ENCODE measurements at regions not wholly inside any gene's neighbourhood (a gene's known extent, or its start where the extent isn't known, plus 50 kb on each side); places are given as distances from the start of the nearest gene placed in this dataset.
A peak's percentile ranks its signal among the peaks of the same experiment; 100 is the strongest.

- TF ChIP-seq RAD21 (IDR thresholded peaks at IDR 0.05; ENCODE audit: low read depth) (peak; percentile 28; the same call in 1 of the 2 replicates), YY1 (IDR thresholded peaks at IDR 0.05; ENCODE audit: low read depth) (no peak)
Measured at GRCh38 chr7:145848691-145849090, 267.9 kb upstream of the CNTNAP2 start.

GRCh38 chr7:145845345-145845744 lies 271.3 kb upstream of the CNTNAP2 start:
- TF ChIP-seq CEBPB (IDR thresholded peaks at IDR 0.05), result no peak
- TF ChIP-seq NFIC (IDR thresholded peaks at IDR 0.05), result no peak
- no peak for TF ChIP-seq RAD21 (IDR thresholded peaks at IDR 0.05; ENCODE audit: low read depth)
- no peak for TF ChIP-seq YY1 (IDR thresholded peaks at IDR 0.05; ENCODE audit: low read depth)
- no peak for TF ChIP-seq TEAD4 (IDR thresholded peaks at IDR 0.05)
- TF ChIP-seq MAX (IDR thresholded peaks at IDR 0.05), result no peak
- no peak for TF ChIP-seq USF1 (IDR thresholded peaks at IDR 0.05)
- no peak for TF ChIP-seq REST (IDR thresholded peaks at IDR 0.05; ENCODE audit: low read depth)
- no peak for TF ChIP-seq EP300 (IDR thresholded peaks at IDR 0.05; ENCODE audit: borderline replicate concordance)
- TF ChIP-seq TAF1 (IDR thresholded peaks at IDR 0.05; ENCODE audit: low read depth), result no peak
- no peak for TF ChIP-seq EGR1 (IDR thresholded peaks at IDR 0.05)
- no peak for TF ChIP-seq ZBTB7A (IDR thresholded peaks at IDR 0.05; ENCODE audit: low read depth)
- no peak for TF ChIP-seq CREB1 (IDR thresholded peaks at IDR 0.05; ENCODE audit: low read depth)
- TF ChIP-seq TCF12 (IDR thresholded peaks at IDR 0.05; ENCODE audit: low read depth), result no peak
- TF ChIP-seq FOXM1 (IDR thresholded peaks at IDR 0.05; ENCODE audit: borderline replicate concordance, low read depth), result no peak

GRCh38 chr7:145839814-145840213 lies 276.8 kb upstream of the CNTNAP2 start:
- no peak for TF ChIP-seq EP300 (IDR thresholded peaks at IDR 0.05; ENCODE audit: borderline replicate concordance)
- no peak for TF ChIP-seq TCF12 (IDR thresholded peaks at IDR 0.05; ENCODE audit: low read depth)
- no peak for TF ChIP-seq USF1 (IDR thresholded peaks at IDR 0.05)
- no peak for TF ChIP-seq NFIC (IDR thresholded peaks at IDR 0.05)
- no peak for TF ChIP-seq TEAD4 (IDR thresholded peaks at IDR 0.05)
- no peak for TF ChIP-seq EGR1 (IDR thresholded peaks at IDR 0.05)
- no peak for TF ChIP-seq FOXM1 (IDR thresholded peaks at IDR 0.05; ENCODE audit: borderline replicate concordance, low read depth)
- TF ChIP-seq REST (IDR thresholded peaks at IDR 0.05; ENCODE audit: low read depth), result no peak
- TF ChIP-seq MAX (IDR thresholded peaks at IDR 0.05), result no peak
- TF ChIP-seq CREB1 (IDR thresholded peaks at IDR 0.05; ENCODE audit: low read depth), result no peak
- no peak for TF ChIP-seq RAD21 (IDR thresholded peaks at IDR 0.05; ENCODE audit: low read depth)
- no peak for TF ChIP-seq ZBTB7A (IDR thresholded peaks at IDR 0.05; ENCODE audit: low read depth)
- no peak for TF ChIP-seq YY1 (IDR thresholded peaks at IDR 0.05; ENCODE audit: low read depth)
- TF ChIP-seq TAF1 (IDR thresholded peaks at IDR 0.05; ENCODE audit: low read depth), result no peak
- TF ChIP-seq CEBPB (IDR thresholded peaks at IDR 0.05), result no peak

- no peak for TF ChIP-seq FOXM1 (IDR thresholded peaks at IDR 0.05; ENCODE audit: borderline replicate concordance, low read depth)
- no peak for TF ChIP-seq RAD21 (IDR thresholded peaks at IDR 0.05; ENCODE audit: low read depth)
- TF ChIP-seq ZBTB7A (IDR thresholded peaks at IDR 0.05; ENCODE audit: low read depth), result no peak
- no peak for TF ChIP-seq TAF1 (IDR thresholded peaks at IDR 0.05; ENCODE audit: low read depth)
- no peak for TF ChIP-seq EP300 (IDR thresholded peaks at IDR 0.05; ENCODE audit: borderline replicate concordance)
- TF ChIP-seq EGR1 (IDR thresholded peaks at IDR 0.05), result no peak
- TF ChIP-seq TCF12 (IDR thresholded peaks at IDR 0.05; ENCODE audit: low read depth), result no peak
- no peak for TF ChIP-seq MAX (IDR thresholded peaks at IDR 0.05)
- no peak for TF ChIP-seq USF1 (IDR thresholded peaks at IDR 0.05)
- no peak for TF ChIP-seq YY1 (IDR thresholded peaks at IDR 0.05; ENCODE audit: low read depth)
- TF ChIP-seq CEBPB (IDR thresholded peaks at IDR 0.05), result no peak
- no peak for TF ChIP-seq CREB1 (IDR thresholded peaks at IDR 0.05; ENCODE audit: low read depth)
Measured at GRCh38 chr7:145831616-145832206, 284.9 kb upstream of the CNTNAP2 start.

- no peak for TF ChIP-seq TEAD4 (IDR thresholded peaks at IDR 0.05)
Measured at GRCh38 chr7:145817687-145818086, 298.9 kb upstream of the CNTNAP2 start.

Data from Ishikawa (cell line).